ENCODE measurements at regions not wholly inside any gene's neighbourhood (a gene's known extent, or its start where the extent isn't known, plus 50 kb on each side); places are given as distances from the start of the nearest gene placed in this dataset.

DNA sequence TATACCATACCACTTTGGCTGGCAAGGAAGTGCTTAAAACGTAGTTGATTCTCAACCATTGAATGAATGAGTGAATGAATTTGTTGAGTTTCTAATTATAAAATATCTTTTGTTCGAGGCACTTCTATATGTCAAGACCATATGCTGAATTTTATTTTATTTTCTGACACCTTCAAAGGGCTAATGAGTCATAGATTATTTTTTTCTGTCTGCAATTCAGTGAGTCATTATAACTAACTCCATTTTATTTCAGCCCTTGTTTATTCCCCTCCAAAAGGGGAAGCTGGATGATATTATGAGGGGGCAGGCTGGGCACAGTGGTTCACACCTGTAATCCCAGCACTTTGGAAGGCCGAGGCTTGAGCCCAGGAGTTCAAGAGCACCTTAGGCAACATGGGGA is 142.4 kb downstream of the P2RY1 start:
- FAIRE-seq (no peak), DNase-seq (ENCODE audit: low read depth, low spot score) (no peak), ATAC-seq (no peak)
- no peaks in the 10 kb centered on the region for H3K27me3 ChIP-seq (replicated peaks in 1 of 2; ENCODE audit: control insufficient read depth in 2 of 2, insufficient read depth in 2 of 2, low read length in 1 of 2)
- TF ChIP-seq TAF1 (IDR thresholded peaks at IDR 0.05; ENCODE audit: borderline replicate concordance, low read depth, low read length) (no peak), KDM1A (IDR thresholded peaks at IDR 0.05; ENCODE audit: borderline replicate concordance) (no peak), IRF4 (IDR thresholded peaks at IDR 0.05; ENCODE audit: low read depth, low read length) (no peak), RELA (IDR thresholded peaks at IDR 0.05; ENCODE audit: borderline replicate concordance, partially characterized antibody) (no peak), ZBED1 (IDR thresholded peaks at IDR 0.05; ENCODE audit: borderline replicate concordance) (no peak), EGR1 (IDR thresholded peaks at IDR 0.05; ENCODE audit: borderline replicate concordance in 1 of 2, low read depth in 2 of 2, low read length in 2 of 2) (no peak)
- TF ChIP-seq, protein P1, sequence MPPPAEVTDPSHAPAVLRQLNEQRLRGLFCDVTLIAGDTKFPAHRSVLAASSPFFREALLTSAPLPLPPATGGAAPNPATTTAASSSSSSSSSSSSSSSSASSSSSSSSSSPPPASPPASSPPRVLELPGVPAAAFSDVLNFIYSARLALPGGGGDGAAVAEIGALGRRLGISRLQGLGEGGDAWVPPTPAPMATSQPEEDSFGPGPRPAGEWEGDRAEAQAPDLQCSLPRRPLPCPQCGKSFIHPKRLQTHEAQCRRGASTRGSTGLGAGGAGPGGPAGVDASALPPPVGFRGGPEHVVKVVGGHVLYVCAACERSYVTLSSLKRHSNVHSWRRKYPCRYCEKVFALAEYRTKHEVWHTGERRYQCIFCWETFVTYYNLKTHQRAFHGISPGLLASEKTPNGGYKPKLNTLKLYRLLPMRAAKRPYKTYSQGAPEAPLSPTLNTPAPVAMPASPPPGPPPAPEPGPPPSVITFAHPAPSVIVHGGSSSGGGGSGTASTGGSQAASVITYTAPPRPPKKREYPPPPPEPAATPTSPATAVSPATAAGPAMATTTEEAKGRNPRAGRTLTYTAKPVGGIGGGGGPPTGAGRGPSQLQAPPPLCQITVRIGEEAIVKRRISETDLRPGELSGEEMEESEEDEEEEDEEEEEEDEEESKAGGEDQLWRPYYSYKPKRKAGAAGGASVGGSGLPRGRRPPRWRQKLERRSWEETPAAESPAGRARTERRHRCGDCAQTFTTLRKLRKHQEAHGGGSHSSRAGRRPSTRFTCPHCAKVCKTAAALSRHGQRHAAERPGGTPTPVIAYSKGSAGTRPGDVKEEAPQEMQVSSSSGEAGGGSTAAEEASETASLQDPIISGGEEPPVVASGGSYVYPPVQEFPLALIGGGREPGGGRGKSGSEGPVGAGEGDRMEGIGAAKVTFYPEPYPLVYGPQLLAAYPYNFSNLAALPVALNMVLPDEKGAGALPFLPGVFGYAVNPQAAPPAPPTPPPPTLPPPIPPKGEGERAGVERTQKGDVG (CRISPR knock-in tag; IDR thresholded peaks at IDR 0.05) = no peak
- TF ChIP-seq, protein P2, sequence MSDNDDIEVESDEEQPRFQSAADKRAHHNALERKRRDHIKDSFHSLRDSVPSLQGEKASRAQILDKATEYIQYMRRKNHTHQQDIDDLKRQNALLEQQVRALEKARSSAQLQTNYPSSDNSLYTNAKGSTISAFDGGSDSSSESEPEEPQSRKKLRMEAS (IDR thresholded peaks at IDR 0.05; ENCODE audit: low read depth, low read length) = no peak
- H3K9ac ChIP-seq (ENCODE audit: control insufficient read depth, insufficient read depth, low read length) = no peak overlapping the region
- no peaks in the 10 kb centered on the region for H3K9me3 ChIP-seq (replicated peaks; ENCODE audit: control insufficient read depth, insufficient read depth, low read length)
- intact Hi-C loops (cut with micrococcal nuclease; ENCODE audit: unreplicated experiment) = no loop called here
- WGBS (ENCODE audit: insufficient coverage, insufficient replicate concordance, low lambda C conversion rate, missing lambda C conversion rate) = 0% methylated on average over 3 of the region's 3 CpGs
- no peaks in the 10 kb centered on the region for H3K36me3 ChIP-seq (ENCODE audit: control insufficient read depth in 2 of 2, insufficient read depth in 2 of 2, low read length in 1 of 2)
- no peak overlapping the region for H3K4me3 ChIP-seq
- ChIA-PET SMC1A (ENCODE audit: uncharacterized antibody, unreplicated experiment) (no interaction called here), RAD21 (ENCODE audit: unreplicated experiment) (no interaction called here), POLR2A (no interaction called here), CTCF (no interaction called here)
- no peaks in the 10 kb centered on the region for H3K79me2 ChIP-seq (ENCODE audit: control insufficient read depth, insufficient read depth, low read length)
- BruUV-seq (replicated peaks) = no TSS peak
- H3K27ac ChIP-seq (ENCODE audit: control insufficient read depth, insufficient read depth) = no peak overlapping the region
- in situ Hi-C loops (cut with MboI) = no loop called here
- no peaks in the 10 kb centered on the region for H4K20me1 ChIP-seq (ENCODE audit: control insufficient read depth, insufficient read depth)
- no peak overlapping the region for H3K4me2 ChIP-seq (ENCODE audit: control insufficient read depth, insufficient read depth)
- H3K4me1 ChIP-seq (ENCODE audit: control insufficient read depth, insufficient read depth, low read length) = no peaks in the 10 kb centered on the region
- no peak overlapping the region for H2AFZ ChIP-seq (ENCODE audit: control insufficient read depth, low read depth, low read length)

All from GM12878 (cell line).